ENCODE measurements at regions not wholly inside any gene's neighbourhood (a gene's known extent, or its start where the extent isn't known, plus 50 kb on each side); places are given as distances from the start of the nearest gene placed in this dataset.

DNA sequence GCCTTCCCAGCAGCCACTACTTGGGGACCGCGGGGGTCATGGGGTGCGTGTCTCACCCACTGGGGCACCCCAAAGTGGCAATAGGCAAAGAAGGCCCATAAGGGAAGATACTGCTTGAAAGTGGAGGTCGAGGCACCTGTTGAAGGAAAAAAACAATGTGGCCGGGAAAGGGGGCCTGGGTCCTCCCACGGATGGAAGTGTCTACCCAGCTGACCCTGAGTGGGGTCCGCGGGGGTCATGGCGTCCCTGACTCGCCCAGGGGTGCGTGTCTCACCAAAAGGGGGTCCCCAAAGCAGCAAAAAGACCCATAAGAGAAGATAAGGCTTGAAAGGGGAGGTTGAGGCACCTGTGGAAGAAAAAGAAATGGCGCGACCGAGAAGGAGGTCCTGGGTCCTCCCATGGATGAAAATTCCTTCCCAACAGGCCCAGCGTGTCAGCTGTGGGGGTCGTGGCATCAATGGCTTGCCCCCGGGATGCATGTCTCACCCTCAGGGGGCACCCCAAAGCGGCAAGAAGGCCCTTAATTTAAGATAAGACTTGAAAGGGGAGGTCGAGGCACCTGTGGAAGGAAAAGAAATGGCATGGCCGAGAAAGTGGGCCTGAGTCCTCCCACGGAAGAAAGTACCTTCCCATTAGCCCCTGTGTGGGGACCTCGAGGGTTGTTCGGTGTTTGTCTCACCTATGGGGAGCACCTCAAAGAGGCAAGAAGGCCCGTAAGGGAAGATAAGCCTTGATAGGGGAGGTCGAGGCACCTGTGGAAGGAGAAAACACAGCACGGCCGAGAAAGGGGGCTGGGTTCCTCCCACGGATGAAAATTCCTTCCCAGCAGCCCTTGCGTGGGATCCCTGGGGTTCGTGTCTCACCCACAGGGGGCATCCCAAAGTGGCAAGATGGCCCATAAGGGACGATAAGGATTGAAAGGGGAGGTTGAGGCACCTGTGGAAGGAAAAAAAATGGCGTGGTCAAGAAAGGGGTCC is 266.0 kb downstream of the ALG10 start:
- WGBS, result 76% methylated on average over 32 of the region's 32 CpGs

GRCh38 chr12:34288963-34289345 is 266.7 kb downstream of the ALG10 start:
- H3K4me1 ChIP-seq (ENCODE audit: control insufficient read depth, insufficient read depth, low read depth, low read length), result no peaks in the 10 kb centered on the region
- H4K8ac ChIP-seq (ENCODE audit: low read length), result no peak overlapping the region
- H2BK12ac ChIP-seq (ENCODE audit: low read length in 2 of 2), result no peak overlapping the region
- no peaks in the 10 kb centered on the region for H3K79me1 ChIP-seq (replicated peaks; ENCODE audit: low read length, poor library complexity, severe bottlenecking)
- no peak overlapping the region for H4K91ac ChIP-seq (ENCODE audit: low read length)
- H2BK15ac ChIP-seq (ENCODE audit: low read depth, poor library complexity, severe bottlenecking), result no peak overlapping the region
- no peak overlapping the region for H3K14ac ChIP-seq (ENCODE audit: low read length in 2 of 2)
- H3K18ac ChIP-seq (ENCODE audit: low read depth in 1 of 2, low read length in 2 of 2), result no peak overlapping the region
- 82% methylated on average over 12 of the region's 12 CpGs for WGBS
- H3K4me2 ChIP-seq (ENCODE audit: low read length, poor library complexity, severe bottlenecking), result no peak overlapping the region
- H3K9ac ChIP-seq (ENCODE audit: low read length), result no peak overlapping the region
- no peak overlapping the region for H3K4ac ChIP-seq (ENCODE audit: low read depth in 1 of 2, low read length in 2 of 2)
- no peak overlapping the region for H3K23ac ChIP-seq (ENCODE audit: low read length in 2 of 2)
- H3K9me3 ChIP-seq (ENCODE audit: control insufficient read depth, low read length), result peaks cover 27% of the 10 kb centered on the region
- no peak for DNase-seq
- H2AFZ ChIP-seq (ENCODE audit: low read depth, low read length), result no peak overlapping the region
- H2BK5ac ChIP-seq (ENCODE audit: low read depth, low read length, poor library complexity, severe bottlenecking), result no peak overlapping the region
- no peak overlapping the region for H2AK5ac ChIP-seq (ENCODE audit: low read length, severe bottlenecking)
- H2BK120ac ChIP-seq (ENCODE audit: low read depth, low read length), result no peak overlapping the region
- no peaks in the 10 kb centered on the region for H3K27me3 ChIP-seq (ENCODE audit: control insufficient read depth in 1 of 2, insufficient read depth in 1 of 2, low read length in 2 of 2)
- no peak overlapping the region for H3K27ac ChIP-seq (ENCODE audit: low read length, poor library complexity, severe bottlenecking)
- H3K4me3 ChIP-seq (ENCODE audit: insufficient read depth in 1 of 2, low read depth in 1 of 2, low read length in 2 of 2), result no peak overlapping the region
- no peaks in the 10 kb centered on the region for H3K36me3 ChIP-seq (ENCODE audit: control insufficient read depth in 1 of 2, insufficient read depth in 2 of 2, low read depth in 1 of 2, low read length in 2 of 2)

More for the DNA sequence above, 266.0 kb downstream of the ALG10 start:
- Histone ChIP-seq H3K9me3 (ENCODE audit: control insufficient read depth, low read length) (peaks cover 30% of the 10 kb centered on the region), H3K14ac (ENCODE audit: low read length in 2 of 2) (no peak overlapping the region), H3K23ac (ENCODE audit: low read length in 2 of 2) (no peak overlapping the region), H3K36me3 (ENCODE audit: control insufficient read depth in 1 of 2, insufficient read depth in 2 of 2, low read depth in 1 of 2, low read length in 2 of 2) (no peaks in the 10 kb centered on the region), H2AK5ac (ENCODE audit: low read length, severe bottlenecking) (no peak overlapping the region), H3K4me2 (ENCODE audit: low read length, poor library complexity, severe bottlenecking) (no peak overlapping the region), H2BK5ac (ENCODE audit: low read depth, low read length, poor library complexity, severe bottlenecking) (no peak overlapping the region), H4K91ac (ENCODE audit: low read length) (no peak overlapping the region), H3K9ac (ENCODE audit: low read length) (no peak overlapping the region), H3K4me1 (ENCODE audit: control insufficient read depth, insufficient read depth, low read depth, low read length) (no peaks in the 10 kb centered on the region), H2BK12ac (ENCODE audit: low read length in 2 of 2) (no peak overlapping the region), H2AFZ (ENCODE audit: low read depth, low read length) (no peak overlapping the region), H2BK15ac (ENCODE audit: low read depth, poor library complexity, severe bottlenecking) (no peak overlapping the region), H4K8ac (ENCODE audit: low read length) (no peak overlapping the region), H3K4ac (ENCODE audit: low read depth in 1 of 2, low read length in 2 of 2) (no peak overlapping the region), H3K27ac (ENCODE audit: low read length, poor library complexity, severe bottlenecking) (no peak overlapping the region), H3K27me3 (ENCODE audit: control insufficient read depth in 1 of 2, insufficient read depth in 1 of 2, low read length in 2 of 2) (no peaks in the 10 kb centered on the region), H3K79me1 (replicated peaks; ENCODE audit: low read length, poor library complexity, severe bottlenecking) (no peaks in the 10 kb centered on the region), H2BK120ac (ENCODE audit: low read depth, low read length) (no peak overlapping the region), H3K18ac (ENCODE audit: low read depth in 1 of 2, low read length in 2 of 2) (no peak overlapping the region), H3K4me3 (ENCODE audit: insufficient read depth in 1 of 2, low read depth in 1 of 2, low read length in 2 of 2) (no peak overlapping the region)
- DNase-seq, result no peak

DNA sequence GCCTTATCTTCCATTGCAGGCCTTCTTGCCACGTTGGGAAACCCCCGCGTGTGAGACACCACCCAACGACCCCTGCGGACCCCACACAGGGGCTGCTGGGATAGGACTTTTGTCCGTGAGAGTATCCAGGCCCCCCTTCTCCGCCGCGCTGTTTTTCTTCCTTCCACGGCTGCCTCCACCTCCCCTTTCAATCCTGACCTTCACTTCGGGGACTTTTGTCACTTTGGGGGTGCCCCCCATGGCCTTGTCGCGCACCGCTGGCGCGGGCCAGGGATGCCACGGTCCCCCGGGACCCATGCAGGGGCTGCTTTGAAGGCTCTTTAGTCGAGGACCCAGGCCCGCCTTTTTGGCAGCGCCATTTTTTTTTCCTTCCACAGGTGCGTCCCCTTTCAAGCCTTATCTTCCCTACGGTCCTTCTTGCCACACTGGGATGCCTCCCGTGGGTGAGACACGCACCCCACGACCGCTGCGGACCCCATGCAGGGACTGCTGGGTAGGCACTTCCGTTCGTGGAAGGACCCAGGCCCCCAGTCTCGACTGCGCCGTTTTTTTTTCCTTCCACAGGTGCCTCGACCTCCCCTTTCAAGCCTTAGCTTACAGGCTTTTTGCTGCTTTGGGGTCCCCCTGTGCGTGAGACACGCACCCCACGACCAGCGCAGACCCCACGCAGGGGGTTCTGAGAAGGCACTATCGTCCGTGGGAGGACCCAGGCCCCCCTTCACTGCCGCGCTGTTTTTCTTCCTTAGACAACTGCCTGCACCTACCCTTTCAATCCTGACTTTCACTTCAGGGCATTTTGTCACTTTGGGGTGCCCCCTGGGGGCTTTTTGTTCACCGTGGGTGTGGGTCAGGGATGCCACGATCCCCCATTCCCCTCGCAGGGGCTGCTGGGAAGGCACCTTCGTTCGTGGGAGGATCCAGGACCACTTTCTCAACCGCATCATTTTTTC is 267.4 kb downstream of the ALG10 start:
- Histone ChIP-seq H3K36me3 (ENCODE audit: control insufficient read depth in 1 of 2, insufficient read depth in 2 of 2, low read depth in 1 of 2, low read length in 2 of 2) (no peaks in the 10 kb centered on the region), H2AK5ac (ENCODE audit: low read length, severe bottlenecking) (no peak overlapping the region), H2BK5ac (ENCODE audit: low read depth, low read length, poor library complexity, severe bottlenecking) (no peak overlapping the region), H3K27me3 (ENCODE audit: control insufficient read depth in 1 of 2, insufficient read depth in 1 of 2, low read length in 2 of 2) (no peaks in the 10 kb centered on the region), H2BK120ac (ENCODE audit: low read depth, low read length) (no peak overlapping the region), H3K4me1 (ENCODE audit: control insufficient read depth, insufficient read depth, low read depth, low read length) (no peaks in the 10 kb centered on the region), H3K27ac (ENCODE audit: low read length, poor library complexity, severe bottlenecking) (no peak overlapping the region), H2BK12ac (ENCODE audit: low read length in 2 of 2) (no peak overlapping the region), H3K79me1 (replicated peaks; ENCODE audit: low read length, poor library complexity, severe bottlenecking) (no peaks in the 10 kb centered on the region), H4K8ac (ENCODE audit: low read length) (no peak overlapping the region), H2BK15ac (ENCODE audit: low read depth, poor library complexity, severe bottlenecking) (no peak overlapping the region), H3K9me3 (ENCODE audit: control insufficient read depth, low read length) (peaks cover 20% of the 10 kb centered on the region), H4K91ac (ENCODE audit: low read length) (no peak overlapping the region), H3K4me2 (ENCODE audit: low read length, poor library complexity, severe bottlenecking) (no peak overlapping the region), H3K14ac (ENCODE audit: low read length in 2 of 2) (no peak overlapping the region), H3K4me3 (ENCODE audit: insufficient read depth in 1 of 2, low read depth in 1 of 2, low read length in 2 of 2) (no peak overlapping the region), H3K18ac (ENCODE audit: low read depth in 1 of 2, low read length in 2 of 2) (no peak overlapping the region), H2AFZ (ENCODE audit: low read depth, low read length) (no peak overlapping the region), H3K9ac (ENCODE audit: low read length) (no peak overlapping the region), H3K4ac (ENCODE audit: low read depth in 1 of 2, low read length in 2 of 2) (no peak overlapping the region), H3K23ac (ENCODE audit: low read length in 2 of 2) (no peak overlapping the region)
- DNase-seq, result no peak
- 78% methylated on average over 49 of the region's 49 CpGs for WGBS
